ENCODE measurements at regions not wholly inside any gene's neighbourhood (a gene's known extent, or its start where the extent isn't known, plus 50 kb on each side); places are given as distances from the start of the nearest gene placed in this dataset.

DNA sequence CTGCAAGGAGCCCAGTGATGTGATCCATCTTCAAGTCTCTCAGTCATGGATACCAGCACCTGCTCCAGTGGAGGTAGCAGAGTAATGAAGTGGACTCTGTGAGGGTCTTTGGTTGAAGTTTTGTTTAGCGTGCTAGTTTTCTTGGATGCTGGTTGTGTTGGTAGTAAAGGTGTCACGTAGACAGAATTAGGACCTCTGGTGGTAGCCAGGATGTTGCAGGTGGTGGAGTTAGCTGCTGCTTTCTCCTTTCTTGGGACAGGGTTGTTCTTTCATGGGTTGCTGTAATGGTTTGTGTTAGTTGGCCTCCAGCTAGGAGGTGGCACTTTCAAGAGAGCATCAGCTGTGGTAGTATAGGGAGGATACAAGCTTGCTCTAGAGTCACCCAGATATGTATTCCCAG lies 125.2 kb downstream of the ANXA2 start:
- no peak for TF ChIP-seq EZH2 (IDR thresholded peaks at IDR 0.05)
- TF ChIP-seq EZH2phosphoT487 (IDR thresholded peaks at IDR 0.05), result no peak
- TF ChIP-seq, protein P1, sequence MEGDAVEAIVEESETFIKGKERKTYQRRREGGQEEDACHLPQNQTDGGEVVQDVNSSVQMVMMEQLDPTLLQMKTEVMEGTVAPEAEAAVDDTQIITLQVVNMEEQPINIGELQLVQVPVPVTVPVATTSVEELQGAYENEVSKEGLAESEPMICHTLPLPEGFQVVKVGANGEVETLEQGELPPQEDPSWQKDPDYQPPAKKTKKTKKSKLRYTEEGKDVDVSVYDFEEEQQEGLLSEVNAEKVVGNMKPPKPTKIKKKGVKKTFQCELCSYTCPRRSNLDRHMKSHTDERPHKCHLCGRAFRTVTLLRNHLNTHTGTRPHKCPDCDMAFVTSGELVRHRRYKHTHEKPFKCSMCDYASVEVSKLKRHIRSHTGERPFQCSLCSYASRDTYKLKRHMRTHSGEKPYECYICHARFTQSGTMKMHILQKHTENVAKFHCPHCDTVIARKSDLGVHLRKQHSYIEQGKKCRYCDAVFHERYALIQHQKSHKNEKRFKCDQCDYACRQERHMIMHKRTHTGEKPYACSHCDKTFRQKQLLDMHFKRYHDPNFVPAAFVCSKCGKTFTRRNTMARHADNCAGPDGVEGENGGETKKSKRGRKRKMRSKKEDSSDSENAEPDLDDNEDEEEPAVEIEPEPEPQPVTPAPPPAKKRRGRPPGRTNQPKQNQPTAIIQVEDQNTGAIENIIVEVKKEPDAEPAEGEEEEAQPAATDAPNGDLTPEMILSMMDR (IDR thresholded peaks at IDR 0.05), result peak; percentile 23
- Mint-ChIP-seq H3K27me3 (ENCODE audit: insufficient read depth, low read depth) (peaks cover 3% of the 10 kb centered on the region), H3K4me1 (no peaks in the 10 kb centered on the region), H3K4me3 (no peak overlapping the region), H3K9me3 (peaks cover 30% of the 10 kb centered on the region), H3K36me3 (no peaks in the 10 kb centered on the region), H3K27ac (no peak overlapping the region)
- Histone ChIP-seq H3K9ac (no peak overlapping the region), H3K27ac (no peak overlapping the region), H3K9me3 (ENCODE audit: low read depth) (peaks cover 18% of the 10 kb centered on the region), H3F3A (ENCODE audit: low read depth) (peaks cover 3% of the 10 kb centered on the region), H3K4me3 (no peak overlapping the region), H3K27me3 (no peaks in the 10 kb centered on the region), H3K36me3 (peaks cover 6% of the 10 kb centered on the region), H3K4me1 (no peaks in the 10 kb centered on the region), H2AFZ (replicated peaks) (no peak overlapping the region), H4K20me1 (ENCODE audit: low read depth) (no peaks in the 10 kb centered on the region), H3K4me2 (no peak overlapping the region), H3K79me2 (ENCODE audit: low read depth) (no peaks in the 10 kb centered on the region)
- DNase-seq (ENCODE audit: low spot score), result no peak

DNA sequence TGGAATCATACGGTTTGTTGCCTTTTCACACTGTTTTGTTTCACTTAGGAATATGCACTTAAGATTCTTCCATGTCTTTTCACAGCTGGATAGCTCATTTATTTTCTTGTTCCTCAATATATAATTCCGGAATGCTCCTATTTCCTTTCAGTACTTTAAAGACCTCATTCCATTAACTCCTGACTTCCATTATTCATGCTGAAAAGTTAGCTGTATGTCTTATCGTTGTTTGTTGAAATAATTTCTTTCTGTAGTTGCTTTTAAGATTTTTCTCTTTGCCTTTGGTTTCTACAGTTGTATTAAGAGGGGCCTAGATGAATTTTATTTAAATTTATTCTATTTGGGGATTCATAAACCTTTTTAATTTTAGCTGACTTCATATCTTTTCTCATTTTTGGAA lies 122.2 kb downstream of the ANXA2 start:
- H3K27ac Mint-ChIP-seq, result no peak overlapping the region
- peaks cover 29% of the 10 kb centered on the region for H3K9me3 Mint-ChIP-seq
- H4K20me1 ChIP-seq (ENCODE audit: low read depth), result no peaks in the 10 kb centered on the region
- H2AFZ ChIP-seq (replicated peaks), result no peak overlapping the region
- H3K27me3 Mint-ChIP-seq (ENCODE audit: insufficient read depth, low read depth), result peaks cover 3% of the 10 kb centered on the region
- no peak overlapping the region for H3K9ac ChIP-seq
- no peak for DNase-seq (ENCODE audit: low spot score)
- H3K4me3 Mint-ChIP-seq, result no peak overlapping the region
- no peaks in the 10 kb centered on the region for H3K4me1 Mint-ChIP-seq
- H3K4me2 ChIP-seq, result no peak overlapping the region
- H3K4me1 ChIP-seq, result no peaks in the 10 kb centered on the region
- H3K27me3 ChIP-seq, result no peaks in the 10 kb centered on the region
- H3K79me2 ChIP-seq (ENCODE audit: low read depth), result no peaks in the 10 kb centered on the region
- H3K27ac ChIP-seq, result no peak overlapping the region
- H3K36me3 ChIP-seq, result peaks cover 6% of the 10 kb centered on the region
- TF ChIP-seq EZH2phosphoT487 (IDR thresholded peaks at IDR 0.05) (no peak), EZH2 (IDR thresholded peaks at IDR 0.05) (no peak)
- TF ChIP-seq, protein P1 (IDR thresholded peaks at IDR 0.05), result no peak
- H3F3A ChIP-seq (ENCODE audit: low read depth), result peaks cover 3% of the 10 kb centered on the region
- peaks cover 18% of the 10 kb centered on the region for H3K9me3 ChIP-seq (ENCODE audit: low read depth)
- H3K4me3 ChIP-seq, result no peak overlapping the region
- no peaks in the 10 kb centered on the region for H3K36me3 Mint-ChIP-seq

- Mint-ChIP-seq H3K27ac (no peak overlapping the region), H3K4me3 (no peak overlapping the region), H3K27me3 (ENCODE audit: insufficient read depth, low read depth) (no peaks in the 10 kb centered on the region), H3K36me3 (no peaks in the 10 kb centered on the region), H3K9me3 (peaks cover 15% of the 10 kb centered on the region), H3K4me1 (no peaks in the 10 kb centered on the region)
- Histone ChIP-seq H3K4me2 (no peak overlapping the region), H3F3A (ENCODE audit: low read depth) (peaks cover 3% of the 10 kb centered on the region), H3K27ac (no peak overlapping the region), H3K27me3 (no peaks in the 10 kb centered on the region), H3K4me1 (no peaks in the 10 kb centered on the region), H3K36me3 (peaks cover 6% of the 10 kb centered on the region), H3K4me3 (no peak overlapping the region), H4K20me1 (ENCODE audit: low read depth) (no peaks in the 10 kb centered on the region), H2AFZ (replicated peaks) (no peak overlapping the region), H3K9ac (no peak overlapping the region), H3K9me3 (ENCODE audit: low read depth) (peaks cover 18% of the 10 kb centered on the region), H3K79me2 (ENCODE audit: low read depth) (no peaks in the 10 kb centered on the region)
- TF ChIP-seq EZH2phosphoT487 (IDR thresholded peaks at IDR 0.05) (no peak), EZH2 (IDR thresholded peaks at IDR 0.05) (no peak)
- TF ChIP-seq, protein P1 (IDR thresholded peaks at IDR 0.05), result no peak
- DNase-seq (ENCODE audit: low spot score), result no peak
Observed at GRCh38 chr15:60278879-60279278, 118.9 kb downstream of the ANXA2 start.

Measured in neural progenitor cell (in vitro differentiated cells).